Panc1 (cell line): ENCODE measurements at regions not wholly inside any gene's neighbourhood (a gene's known extent, or its start where the extent isn't known, plus 50 kb on each side); places are given as distances from the start of the nearest gene placed in this dataset.
"Not testable (repeated sequence)": the region's sequence is repeated elsewhere in the genome, so short reads cannot be mapped to it uniquely, and the experiment has no call there.

Experiments used
- ATAC-seq: fragments of 200-7000 bp; cut with Tn5 transposase; 2 replicates; pipeline ENCODE4 v1.9.1; 2020; ENCODE audit warnings: mild to moderate bottlenecking, moderate library complexity
- BruUV-seq: library from RNA; stranded (reverse); fragments of 400-500 nt; replicated peaks from 2 replicates; lab custom pipeline; 2021; lab: Mats Ljungman, UMichigan
- CTCF ChIA-PET: fragments of 300-600 bp; sonication (Branson Sonifier 250); formaldehyde crosslinking; loops from one replicate; lab custom pipeline; 2022; ENCODE audit warnings: antibody characterized with exemption; lab: Charles Lee
- POLR2A ChIA-PET: fragments of 300-600 bp; sonication (Branson Sonifier 250); formaldehyde crosslinking; loops from one replicate; lab custom pipeline; 2022; ENCODE audit warnings: antibody characterized with exemption; lab: Charles Lee
- DNase-seq: peaks from one replicate; pipeline ENCODE4 v3.0.0-alpha.2; 2010; ENCODE audit warnings: low read depth, low spot score
- H3K27ac ChIP-seq: 2 replicates; pipeline ENCODE4 v1.5.1; 2011; ENCODE audit warnings: mild to moderate bottlenecking, low read length, inconsistent platforms
- H3K27me3 ChIP-seq: fragments of 200-500 bp; sonication (Bioruptor generic); 2 replicates; pipeline ENCODE4 v1.6.0; 2014; ENCODE audit warnings: low read length, inconsistent platforms; ENCODE audit not compliant: control insufficient read depth, insufficient read depth
- H3K36me3 ChIP-seq: fragments of 200-500 bp; sonication (Bioruptor generic); 2 replicates; pipeline ENCODE4 v1.5.1; 2014; ENCODE audit warnings: inconsistent platforms, mild to moderate bottlenecking, low read length, moderate library complexity; ENCODE audit not compliant: control insufficient read depth, insufficient read depth
- H3K4me1 ChIP-seq: 2 replicates; pipeline ENCODE4 v1.5.1; 2011; ENCODE audit warnings: inconsistent platforms, mild to moderate bottlenecking, low read length, moderate library complexity; ENCODE audit not compliant: control insufficient read depth, insufficient read depth
- H3K4me3 ChIP-seq, 2 experiments: 2 replicates each; pipeline ENCODE4 v1.5.1; 2011 to 2012; ENCODE audit warnings: low read depth in 2 of 2, low read length in 2 of 2, mild to moderate bottlenecking in 2 of 2, inconsistent platforms in 1 of 2, moderate library complexity in 1 of 2
- H3K9me3 ChIP-seq: fragments of 200-500 bp; sonication (Bioruptor generic); 2 replicates; pipeline ENCODE4 v1.5.1; 2014; ENCODE audit warnings: low read depth, mild to moderate bottlenecking, inconsistent platforms, low read length, moderate library complexity; ENCODE audit not compliant: control insufficient read depth, insufficient read depth
- POLR2AphosphoS5 ChIP-seq: IDR thresholded peaks from 2 replicates; pipeline ENCODE4 v1.6.1; 2012; ENCODE audit warnings: mild to moderate bottlenecking, low read depth, low read length, moderate library complexity
- SIN3A ChIP-seq: IDR thresholded peaks from 2 replicates; pipeline ENCODE4 v1.6.1; 2012; ENCODE audit warnings: low read depth, mild to moderate bottlenecking, low read length, moderate library complexity, borderline replicate concordance; ENCODE audit not compliant: insufficient read depth
- TCF7L2 ChIP-seq: IDR thresholded peaks from 2 replicates; pipeline ENCODE4 v1.6.1; 2011; ENCODE audit warnings: mild to moderate bottlenecking, low read depth, low read length, inconsistent platforms
- in situ Hi-C: cut with HindIII; loops from 2 replicates; pipeline ENCODE4 v1.10.0; 2016; ENCODE audit warnings: low sequenced_read_pairs, low pct_unique_long_range_greater_than_20kb
- intact Hi-C: fragments of 100-400 bp; cut with micrococcal nuclease; formaldehyde crosslinking; loops from one replicate; pipeline ENCODE4 v1.10.0; 2022; ENCODE audit not compliant: unreplicated experiment
- TF ChIP-seq, protein P1 (sequence below), 2 experiments: IDR thresholded peaks; 2 replicates each; pipeline ENCODE4 v1.6.1; 2011 to 2012; ENCODE audit warnings: low read depth in 2 of 2, control low read depth in 1 of 2, low read length in 1 of 2, mild to moderate bottlenecking in 1 of 2, moderate library complexity in 1 of 2; ENCODE audit not compliant: insufficient read depth in 1 of 2
- TF ChIP-seq, protein P2 (sequence below): fragments of 450-650 bp; IDR thresholded peaks from 2 replicates; pipeline ENCODE4 v1.5.1; 2017; ENCODE audit warnings: mild to moderate bottlenecking

DNA sequence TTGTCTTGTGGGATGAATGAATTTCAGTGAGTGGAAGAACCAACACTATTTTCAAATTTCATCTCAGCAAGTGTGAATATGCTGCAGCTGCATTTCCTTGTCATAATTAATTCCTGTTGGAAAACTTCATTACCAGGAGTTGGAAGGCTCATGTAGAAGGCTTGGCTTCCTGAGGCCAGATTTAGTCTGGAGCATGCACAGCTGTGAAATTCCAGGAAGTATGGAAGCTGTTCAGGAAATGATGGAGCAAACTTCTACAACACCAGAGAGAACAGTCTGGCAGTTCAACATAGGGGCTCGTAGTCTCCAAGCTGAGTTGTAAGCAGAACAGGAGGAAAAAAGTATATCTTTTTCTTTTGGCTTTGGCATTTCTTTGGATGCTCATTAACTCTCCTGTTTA is 1439.9 kb upstream of the CELF2 start:
- no peak for ATAC-seq
- ChIA-PET POLR2A (no interaction called here), CTCF (no interaction called here)
- Histone ChIP-seq H3K27me3 (no peaks in the 10 kb centered on the region), H3K9me3 (no peaks in the 10 kb centered on the region), H3K36me3 (no peaks in the 10 kb centered on the region), H3K4me3 (no peak overlapping the region), H3K4me1 (no peaks in the 10 kb centered on the region), H3K27ac (no peak overlapping the region)
- in situ Hi-C loops, result no loop called here
- no TSS peak for BruUV-seq
- intact Hi-C loops, result no loop called here
- no peak for DNase-seq
- TF ChIP-seq SIN3A (no peak), TCF7L2 (no peak), POLR2AphosphoS5 (no peak)
- TF ChIP-seq, protein P1, sequence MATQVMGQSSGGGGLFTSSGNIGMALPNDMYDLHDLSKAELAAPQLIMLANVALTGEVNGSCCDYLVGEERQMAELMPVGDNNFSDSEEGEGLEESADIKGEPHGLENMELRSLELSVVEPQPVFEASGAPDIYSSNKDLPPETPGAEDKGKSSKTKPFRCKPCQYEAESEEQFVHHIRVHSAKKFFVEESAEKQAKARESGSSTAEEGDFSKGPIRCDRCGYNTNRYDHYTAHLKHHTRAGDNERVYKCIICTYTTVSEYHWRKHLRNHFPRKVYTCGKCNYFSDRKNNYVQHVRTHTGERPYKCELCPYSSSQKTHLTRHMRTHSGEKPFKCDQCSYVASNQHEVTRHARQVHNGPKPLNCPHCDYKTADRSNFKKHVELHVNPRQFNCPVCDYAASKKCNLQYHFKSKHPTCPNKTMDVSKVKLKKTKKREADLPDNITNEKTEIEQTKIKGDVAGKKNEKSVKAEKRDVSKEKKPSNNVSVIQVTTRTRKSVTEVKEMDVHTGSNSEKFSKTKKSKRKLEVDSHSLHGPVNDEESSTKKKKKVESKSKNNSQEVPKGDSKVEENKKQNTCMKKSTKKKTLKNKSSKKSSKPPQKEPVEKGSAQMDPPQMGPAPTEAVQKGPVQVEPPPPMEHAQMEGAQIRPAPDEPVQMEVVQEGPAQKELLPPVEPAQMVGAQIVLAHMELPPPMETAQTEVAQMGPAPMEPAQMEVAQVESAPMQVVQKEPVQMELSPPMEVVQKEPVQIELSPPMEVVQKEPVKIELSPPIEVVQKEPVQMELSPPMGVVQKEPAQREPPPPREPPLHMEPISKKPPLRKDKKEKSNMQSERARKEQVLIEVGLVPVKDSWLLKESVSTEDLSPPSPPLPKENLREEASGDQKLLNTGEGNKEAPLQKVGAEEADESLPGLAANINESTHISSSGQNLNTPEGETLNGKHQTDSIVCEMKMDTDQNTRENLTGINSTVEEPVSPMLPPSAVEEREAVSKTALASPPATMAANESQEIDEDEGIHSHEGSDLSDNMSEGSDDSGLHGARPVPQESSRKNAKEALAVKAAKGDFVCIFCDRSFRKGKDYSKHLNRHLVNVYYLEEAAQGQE (IDR thresholded peaks at IDR 0.05; ENCODE audit: insufficient read depth in 1 of 2, low read depth in 2 of 2, low read length in 1 of 2), result no peak
- TF ChIP-seq, protein P2, sequence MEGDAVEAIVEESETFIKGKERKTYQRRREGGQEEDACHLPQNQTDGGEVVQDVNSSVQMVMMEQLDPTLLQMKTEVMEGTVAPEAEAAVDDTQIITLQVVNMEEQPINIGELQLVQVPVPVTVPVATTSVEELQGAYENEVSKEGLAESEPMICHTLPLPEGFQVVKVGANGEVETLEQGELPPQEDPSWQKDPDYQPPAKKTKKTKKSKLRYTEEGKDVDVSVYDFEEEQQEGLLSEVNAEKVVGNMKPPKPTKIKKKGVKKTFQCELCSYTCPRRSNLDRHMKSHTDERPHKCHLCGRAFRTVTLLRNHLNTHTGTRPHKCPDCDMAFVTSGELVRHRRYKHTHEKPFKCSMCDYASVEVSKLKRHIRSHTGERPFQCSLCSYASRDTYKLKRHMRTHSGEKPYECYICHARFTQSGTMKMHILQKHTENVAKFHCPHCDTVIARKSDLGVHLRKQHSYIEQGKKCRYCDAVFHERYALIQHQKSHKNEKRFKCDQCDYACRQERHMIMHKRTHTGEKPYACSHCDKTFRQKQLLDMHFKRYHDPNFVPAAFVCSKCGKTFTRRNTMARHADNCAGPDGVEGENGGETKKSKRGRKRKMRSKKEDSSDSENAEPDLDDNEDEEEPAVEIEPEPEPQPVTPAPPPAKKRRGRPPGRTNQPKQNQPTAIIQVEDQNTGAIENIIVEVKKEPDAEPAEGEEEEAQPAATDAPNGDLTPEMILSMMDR, result no peak

DNA sequence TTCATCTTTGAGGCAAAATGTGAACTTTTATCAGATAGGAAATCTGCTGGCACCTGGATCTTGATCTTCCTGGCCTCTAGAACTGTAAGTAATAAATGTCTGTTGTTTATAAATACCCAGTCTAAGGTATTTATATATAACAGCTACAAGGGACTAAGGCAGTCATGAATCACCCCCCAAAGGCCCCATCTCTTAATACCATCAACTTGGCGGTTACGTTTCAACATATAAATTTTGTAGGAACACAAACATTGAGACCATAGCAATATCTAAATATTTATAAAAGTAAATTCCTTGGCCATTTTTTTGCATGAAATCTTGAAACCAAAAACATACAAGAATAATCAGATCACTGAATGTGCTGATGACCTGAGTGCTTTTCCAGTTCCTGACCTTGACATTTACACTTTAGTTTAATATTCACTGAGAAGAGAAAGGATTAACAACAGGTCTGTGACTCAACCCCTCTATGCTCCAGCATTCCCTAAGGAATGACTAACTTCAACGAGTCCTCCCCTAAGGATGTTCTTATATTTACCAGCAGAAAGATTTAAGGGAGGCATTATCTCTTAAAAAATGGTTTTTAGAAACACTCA is 1438.5 kb upstream of the CELF2 start:
- in situ Hi-C loops, result no loop called here
- POLR2A ChIA-PET, result no interaction called here
- Histone ChIP-seq H3K4me3 (no peak overlapping the region), H3K36me3 (no peaks in the 10 kb centered on the region), H3K27me3 (no peaks in the 10 kb centered on the region), H3K4me1 (no peaks in the 10 kb centered on the region), H3K9me3 (no peaks in the 10 kb centered on the region), H3K27ac (no peak overlapping the region)
- BruUV-seq, result no TSS peak
- TF ChIP-seq POLR2AphosphoS5 (no peak), TCF7L2 (no peak), SIN3A (no peak)
- TF ChIP-seq, protein P2, result no peak
- TF ChIP-seq, protein P1 (IDR thresholded peaks at IDR 0.05; ENCODE audit: insufficient read depth in 1 of 2, low read depth in 2 of 2, low read length in 1 of 2), result no peak
- intact Hi-C loops, result no loop called here
- ATAC-seq (no peak), DNase-seq (no peak)
- CTCF ChIA-PET, result no interaction called here

DNA sequence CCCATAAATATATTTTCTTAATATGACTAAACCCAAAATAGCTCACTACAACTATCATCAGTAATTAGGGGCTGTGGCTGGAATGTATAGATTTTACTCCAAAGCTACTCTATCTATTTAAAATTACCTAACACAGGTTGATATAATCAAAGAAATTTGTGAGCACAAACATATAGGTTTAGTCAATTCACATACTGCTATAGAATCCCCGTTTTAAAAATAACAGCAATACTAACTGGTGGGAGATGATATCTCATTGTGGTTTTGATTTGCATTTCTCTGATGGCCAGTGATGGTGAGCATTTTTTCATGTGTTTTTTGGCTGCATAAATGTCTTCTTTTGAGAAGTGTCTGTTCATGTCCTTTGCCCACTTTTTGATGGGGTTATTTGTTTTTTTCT is 1434.9 kb upstream of the CELF2 start:
- H3K27ac ChIP-seq, POLR2A ChIA-PET, intact Hi-C loops, BruUV-seq, ATAC-seq, CTCF ChIA-PET, H3K4me1 ChIP-seq, H3K36me3 ChIP-seq, H3K27me3 ChIP-seq, in situ Hi-C loops, DNase-seq, H3K9me3 ChIP-seq, H3K4me3 ChIP-seq: not testable (repeated sequence)
